PC-9 (cell line): ENCODE measurements at regions not wholly inside any gene's neighbourhood (a gene's known extent, or its start where the extent isn't known, plus 50 kb on each side); places are given as distances from the start of the nearest gene placed in this dataset.

ENCODE experiments used
- CTCF ChIP-seq: fragments of 200-600 bp; sonication (generic); conservative IDR thresholded peaks from 2 replicates; pipeline ENCODE4 v1.6.1; 2017; ENCODE audit warnings: mixed run types, antibody characterized with exemption, mild to moderate bottlenecking, moderate library complexity
- EZH2 ChIP-seq: fragments of 200-600 bp; sonication (generic); IDR thresholded peaks from 2 replicates; pipeline ENCODE4 v1.8.0; 2017; ENCODE audit warnings: antibody characterized with exemption, low read depth

- TF ChIP-seq EZH2 = no peak
- TF ChIP-seq CTCF = no peak
These were observed 107.9 kb upstream of the GALNT15 start for GRCh38 chr3:16066545-16066944.
